HFFc6 (cell line): ENCODE measurements at regions not wholly inside any gene's neighbourhood (a gene's known extent, or its start where the extent isn't known, plus 50 kb on each side); places are given as distances from the start of the nearest gene placed in this dataset.
"Not testable (repeated sequence)": the region's sequence is repeated elsewhere in the genome, so short reads cannot be mapped to it uniquely, and the experiment has no call there.

Experiments
- DNase-seq: peaks from one replicate; pipeline ENCODE4 v3.0.0-alpha.2; 2018
- H3K27ac Mint-ChIP-seq: 2 replicates; pipeline ENCODE4 v1.8.0; 2020; ENCODE audit warnings: mild to moderate bottlenecking, mixed read lengths
- H3K27me3 Mint-ChIP-seq: 2 replicates; pipeline ENCODE4 v1.8.0; 2021; ENCODE audit warnings: mild to moderate bottlenecking, moderate library complexity, mixed read lengths; ENCODE audit not compliant: insufficient read depth
- H3K36me3 Mint-ChIP-seq: 2 replicates; pipeline ENCODE4 v1.8.0; 2021; ENCODE audit warnings: low read depth, mixed read lengths
- H3K4me1 Mint-ChIP-seq: 2 replicates; pipeline ENCODE4 v1.8.0; 2020; ENCODE audit warnings: low read depth, mixed read lengths
- H3K4me3 Mint-ChIP-seq: 2 replicates; pipeline ENCODE4 v1.8.0; 2020; ENCODE audit warnings: mild to moderate bottlenecking, moderate library complexity, mixed read lengths
- H3K9me3 Mint-ChIP-seq: 2 replicates; pipeline ENCODE4 v1.8.0; 2020; ENCODE audit warnings: mild to moderate bottlenecking, mixed read lengths
- CTCF ChIP-seq: fragments of 200-600 bp; sonication (generic); IDR thresholded peaks from 2 replicates; pipeline ENCODE4 v1.5.0; 2021; ENCODE audit warnings: antibody characterized with exemption, mild to moderate bottlenecking

- Mint-ChIP-seq H3K4me1 (peaks cover 36% of the 10 kb centered on the region), H3K4me3 (no peak overlapping the region), H3K27me3 (no peaks in the 10 kb centered on the region; the same call in 1 of the 2 replicates), H3K36me3 (0 out of 2 replicates have a peak, but pooled peaks cover 4% of the 10 kb centered on the region), H3K27ac (no peak overlapping the region), H3K9me3 (peaks cover 8% of the 10 kb centered on the region; the same call in 1 of the 2 replicates)
- no peak for DNase-seq
- no peak for TF ChIP-seq CTCF
Measured at GRCh38 chr7:102721-103120, 89.7 kb upstream of the FAM20C start.

GRCh38 chr7:103981-104380 is 88.4 kb upstream of the FAM20C start:
- DNase-seq, H3K9me3 Mint-ChIP-seq: not testable (repeated sequence)

GRCh38 chr7:105002-105401 is 87.4 kb upstream of the FAM20C start:
- no peak for TF ChIP-seq CTCF
- no peaks in the 10 kb centered on the region; the same call in none of the 2 replicates for H3K27me3 Mint-ChIP-seq
- H3K4me1 Mint-ChIP-seq: peaks cover 29% of the 10 kb centered on the region
- DNase-seq: no peak
- H3K9me3 Mint-ChIP-seq: no peaks in the 10 kb centered on the region
- H3K36me3 Mint-ChIP-seq: 0 out of 2 replicates have a peak, but pooled peaks cover 4% of the 10 kb centered on the region
- no peak overlapping the region for H3K27ac Mint-ChIP-seq
- no peak overlapping the region for H3K4me3 Mint-ChIP-seq

More at GRCh38 chr7:103981-104380, 88.4 kb upstream of the FAM20C start:
- not testable (repeated sequence) for H3K4me3 Mint-ChIP-seq, H3K27me3 Mint-ChIP-seq, H3K36me3 Mint-ChIP-seq, H3K27ac Mint-ChIP-seq
- peaks cover 36% of the 10 kb centered on the region for H3K4me1 Mint-ChIP-seq

GRCh38 chr7:106356-106755 is 86.0 kb upstream of the FAM20C start:
- Mint-ChIP-seq H3K27me3 (peaks cover under 1% of the 10 kb centered on the region), H3K4me3 (no peak overlapping the region), H3K4me1 (peaks cover 15% of the 10 kb centered on the region), H3K9me3 (peaks cover 4% of the 10 kb centered on the region), H3K36me3 (peaks cover 9% of the 10 kb centered on the region), H3K27ac (no peak overlapping the region)
- no peak for DNase-seq
- no peak for TF ChIP-seq CTCF

GRCh38 chr7:107233-107632 is 85.1 kb upstream of the FAM20C start:
- H3K4me1 Mint-ChIP-seq: peaks cover 7% of the 10 kb centered on the region
- H3K9me3 Mint-ChIP-seq: peaks cover 13% of the 10 kb centered on the region
- TF ChIP-seq CTCF: no peak
- peaks cover 16% of the 10 kb centered on the region for H3K36me3 Mint-ChIP-seq
- DNase-seq: no peak
- no peak overlapping the region for H3K27ac Mint-ChIP-seq
- H3K4me3 Mint-ChIP-seq: no peak overlapping the region
- H3K27me3 Mint-ChIP-seq: peaks cover 1% of the 10 kb centered on the region

- no peak for DNase-seq
- Mint-ChIP-seq H3K27ac (no peak overlapping the region), H3K4me3 (no peak overlapping the region), H3K4me1 (peaks cover 4% of the 10 kb centered on the region), H3K36me3 (peaks cover 18% of the 10 kb centered on the region), H3K9me3 (peaks cover 20% of the 10 kb centered on the region), H3K27me3 (peaks cover 1% of the 10 kb centered on the region)
- TF ChIP-seq CTCF: no peak
Measured at GRCh38 chr7:107907-108306, 84.5 kb upstream of the FAM20C start.
